ENCODE measurements at regions not wholly inside any gene's neighbourhood (a gene's known extent, or its start where the extent isn't known, plus 50 kb on each side); places are given as distances from the start of the nearest gene placed in this dataset.

DNA sequence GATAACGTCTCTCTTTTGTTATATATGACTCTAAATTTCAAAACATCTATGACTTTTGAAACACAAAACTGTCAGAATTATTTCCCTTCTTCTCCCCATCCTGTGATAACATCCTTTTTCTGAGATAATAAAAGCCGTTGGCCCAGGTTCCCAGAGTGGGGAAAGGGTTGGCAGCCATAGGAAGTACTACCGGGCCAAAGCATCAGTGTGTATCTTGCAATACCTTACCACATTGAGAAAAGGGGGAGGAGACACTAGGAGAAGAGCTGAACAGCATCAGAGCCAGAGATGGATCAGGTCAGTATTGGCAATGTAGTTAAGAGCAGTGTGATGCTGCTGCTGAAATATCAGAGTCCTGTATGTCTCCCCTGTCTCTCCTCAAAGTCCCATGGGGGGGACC lies 210.0 kb upstream of the PROK2 start:
- Histone ChIP-seq H3K27ac (ENCODE audit: low read length) (no peak overlapping the region), H3K36me3 (ENCODE audit: control insufficient read depth, insufficient read depth, low read length) (no peaks in the 10 kb centered on the region), H3K4me3 (ENCODE audit: low read length) (no peak overlapping the region), H3K9me3 (ENCODE audit: control insufficient read depth, insufficient read depth, low read length) (no peaks in the 10 kb centered on the region), H3K27me3 (ENCODE audit: control insufficient read depth, insufficient read depth, low read length) (no peaks in the 10 kb centered on the region), H3K4me1 (ENCODE audit: control insufficient read depth, insufficient read depth, low read length) (no peaks in the 10 kb centered on the region)
- intact Hi-C loops (cut with micrococcal nuclease): no loop called here
- no peaks in the 10 kb centered on the region for H3K4me1 Mint-ChIP-seq
- H3K27ac Mint-ChIP-seq: no peak overlapping the region
- no peaks in the 10 kb centered on the region for H3K9me3 Mint-ChIP-seq
- DNase-seq (no peak), ATAC-seq (no peak)
- H3K4me3 Mint-ChIP-seq: no peak overlapping the region
- TF ChIP-seq CTCF (IDR thresholded peaks at IDR 0.05): no peak
- peaks cover 11 to 12% of the 10 kb centered on the region in 2 donors for H3K27me3 Mint-ChIP-seq (ENCODE audit: low read depth in 2 of 2)
- H3K36me3 Mint-ChIP-seq: no peaks in the 10 kb centered on the region
- WGBS (ENCODE audit: insufficient coverage): 49% methylated on average over 2 of the region's 3 CpGs

DNA sequence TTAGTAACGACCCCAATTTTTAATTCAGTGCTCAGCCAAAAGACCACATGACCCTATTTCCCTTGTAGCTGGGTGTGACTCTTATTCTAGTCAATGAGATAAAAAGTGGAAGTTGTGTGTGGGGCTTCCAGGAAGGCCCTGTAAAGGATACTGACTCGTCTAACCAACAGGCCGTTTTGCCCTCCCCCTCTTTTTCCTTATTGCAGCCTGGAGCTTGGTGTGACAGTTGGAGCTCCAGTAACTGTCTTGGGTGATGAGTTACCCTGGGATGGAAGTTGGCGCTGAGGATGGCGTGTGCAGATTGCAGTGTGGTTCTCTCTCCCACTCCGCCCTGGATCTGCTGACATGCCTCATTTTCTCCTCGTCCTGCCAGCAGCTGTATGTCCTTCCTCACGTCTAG lies 209.3 kb upstream of the PROK2 start:
- no peaks in the 10 kb centered on the region for H3K36me3 ChIP-seq (ENCODE audit: control insufficient read depth, insufficient read depth, low read length)
- no peak overlapping the region for H3K27ac Mint-ChIP-seq
- H3K4me3 ChIP-seq (ENCODE audit: low read length): no peak overlapping the region
- DNase-seq (no peak), ATAC-seq (no peak)
- no peaks in the 10 kb centered on the region for H3K27me3 ChIP-seq (ENCODE audit: control insufficient read depth, insufficient read depth, low read length)
- no peaks in the 10 kb centered on the region for H3K36me3 Mint-ChIP-seq
- no peak overlapping the region for H3K27ac ChIP-seq (ENCODE audit: low read length)
- no peak for TF ChIP-seq CTCF (IDR thresholded peaks at IDR 0.05)
- H3K27me3 Mint-ChIP-seq (ENCODE audit: low read depth in 2 of 2): peaks cover 7 to 12% of the 10 kb centered on the region in 2 donors
- no peaks in the 10 kb centered on the region for H3K4me1 ChIP-seq (ENCODE audit: control insufficient read depth, insufficient read depth, low read length)
- H3K9me3 ChIP-seq (ENCODE audit: control insufficient read depth, insufficient read depth, low read length): no peaks in the 10 kb centered on the region
- no peaks in the 10 kb centered on the region for H3K4me1 Mint-ChIP-seq
- WGBS (ENCODE audit: insufficient coverage): 66% methylated on average over 7 of the region's 8 CpGs
- no peak overlapping the region for H3K4me3 Mint-ChIP-seq
- intact Hi-C loops (cut with micrococcal nuclease): no loop called here
- H3K9me3 Mint-ChIP-seq: no peaks in the 10 kb centered on the region

DNA sequence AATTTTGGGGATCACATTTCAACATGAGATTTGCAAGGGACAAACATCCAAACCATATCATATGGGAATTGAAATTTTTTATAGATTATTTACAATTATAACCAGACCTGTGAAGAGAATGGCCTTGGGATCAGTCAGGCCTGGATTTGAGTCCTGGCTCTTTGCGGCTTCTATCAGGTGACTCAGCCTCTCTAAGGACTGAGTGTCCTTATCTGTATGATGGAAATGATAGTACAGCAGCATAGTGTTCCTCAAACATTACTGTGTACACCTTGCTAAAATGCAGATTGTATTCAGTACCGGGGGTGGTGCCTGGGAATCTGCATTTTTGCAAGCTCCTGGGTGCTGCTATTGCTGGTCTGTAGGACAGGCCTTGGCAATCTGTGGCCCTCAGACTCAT lies 206.7 kb upstream of the PROK2 start:
- Mint-ChIP-seq H3K36me3 (no peaks in the 10 kb centered on the region), H3K27me3 (ENCODE audit: low read depth in 2 of 2) (peaks cover 0 to 9% of the 10 kb centered on the region in 2 donors), H3K9me3 (no peaks in the 10 kb centered on the region), H3K4me3 (no peak overlapping the region), H3K27ac (no peak overlapping the region), H3K4me1 (peaks cover 7% of the 10 kb centered on the region in 2 donors)
- H3K27me3 ChIP-seq (ENCODE audit: control insufficient read depth, insufficient read depth, low read length): no peaks in the 10 kb centered on the region
- H3K4me3 ChIP-seq (ENCODE audit: low read length): no peak overlapping the region
- DNase-seq: no peak
- H3K27ac ChIP-seq (ENCODE audit: low read length): no peak overlapping the region
- TF ChIP-seq CTCF (IDR thresholded peaks at IDR 0.05): no peak
- no peak for ATAC-seq
- WGBS (ENCODE audit: insufficient coverage): 78% methylated on average over 2 of the region's 2 CpGs
- intact Hi-C loops (cut with micrococcal nuclease): no loop called here
- no peaks in the 10 kb centered on the region for H3K9me3 ChIP-seq (ENCODE audit: control insufficient read depth, insufficient read depth, low read length)
- peaks cover 10% of the 10 kb centered on the region for H3K4me1 ChIP-seq (ENCODE audit: control insufficient read depth, insufficient read depth, low read length)
- H3K36me3 ChIP-seq (ENCODE audit: control insufficient read depth, insufficient read depth, low read length): no peaks in the 10 kb centered on the region

DNA sequence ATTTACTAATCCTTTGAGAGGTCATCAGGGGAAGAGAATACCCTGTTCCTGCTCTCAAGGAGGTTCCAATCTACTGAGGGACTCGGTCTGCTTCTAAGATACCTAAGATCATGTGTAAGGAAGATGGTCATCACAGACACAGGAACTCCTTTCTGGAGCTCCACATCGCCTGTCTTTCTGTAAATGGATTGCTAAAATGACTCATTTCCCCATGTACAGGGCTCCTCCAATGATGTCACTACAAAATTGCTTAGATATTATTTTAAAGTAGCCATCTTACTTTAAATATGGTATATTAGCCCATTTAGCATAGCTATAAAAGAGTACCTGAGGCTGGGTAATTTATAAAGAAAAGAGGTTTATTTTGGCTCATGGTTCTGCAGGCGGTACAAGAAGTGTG lies 206.1 kb upstream of the PROK2 start:
- intact Hi-C loops (cut with micrococcal nuclease): no loop called here
- Histone ChIP-seq H3K27me3 (ENCODE audit: control insufficient read depth, insufficient read depth, low read length) (no peaks in the 10 kb centered on the region), H3K4me3 (ENCODE audit: low read length) (no peak overlapping the region), H3K4me1 (ENCODE audit: control insufficient read depth, insufficient read depth, low read length) (peaks cover 10% of the 10 kb centered on the region), H3K36me3 (ENCODE audit: control insufficient read depth, insufficient read depth, low read length) (no peaks in the 10 kb centered on the region), H3K27ac (ENCODE audit: low read length) (no peak overlapping the region), H3K9me3 (ENCODE audit: control insufficient read depth, insufficient read depth, low read length) (no peaks in the 10 kb centered on the region)
- Mint-ChIP-seq H3K27ac (no peak overlapping the region), H3K4me3 (no peak overlapping the region), H3K4me1 (peaks cover 7% of the 10 kb centered on the region in 2 donors), H3K27me3 (ENCODE audit: low read depth in 2 of 2) (peaks cover 0 to 9% of the 10 kb centered on the region in 2 donors), H3K9me3 (no peaks in the 10 kb centered on the region), H3K36me3 (no peaks in the 10 kb centered on the region)
- ATAC-seq (no peak), DNase-seq (no peak)
- 81% methylated on average over 3 of the region's 3 CpGs for WGBS (ENCODE audit: insufficient coverage)
- TF ChIP-seq CTCF (IDR thresholded peaks at IDR 0.05): no peak
